ENCODE measurements at regions not wholly inside any gene's neighbourhood (a gene's known extent, or its start where the extent isn't known, plus 50 kb on each side); places are given as distances from the start of the nearest gene placed in this dataset.
A peak's percentile ranks its signal among the peaks of the same experiment; 100 is the strongest.

DNA sequence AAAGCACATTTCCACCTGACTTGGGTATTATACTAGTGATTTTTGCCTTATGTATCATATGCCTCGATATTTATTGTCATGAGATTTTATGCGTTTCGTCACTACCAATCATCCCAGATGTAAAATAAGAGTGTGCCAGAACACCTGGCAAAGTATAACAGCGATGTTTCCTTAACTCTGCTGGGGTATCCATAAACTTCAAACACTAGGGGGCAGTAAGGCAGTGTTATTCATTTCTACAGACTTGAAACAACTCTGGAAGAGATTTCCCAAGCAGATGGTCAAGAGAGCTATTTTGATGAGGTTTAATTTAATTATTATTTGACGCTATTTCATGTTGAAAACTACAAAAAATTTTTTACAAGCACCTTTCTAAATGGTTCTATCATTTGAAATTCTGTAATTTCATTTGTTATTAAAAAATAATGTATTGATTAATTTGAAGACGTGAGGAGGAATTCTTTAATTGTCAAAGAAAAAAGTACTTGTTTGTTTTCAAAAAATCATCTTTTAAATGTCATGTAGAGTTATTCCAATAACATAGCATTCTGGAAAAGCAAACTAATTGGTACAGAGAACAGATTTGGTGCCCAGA lies 388.5 kb upstream of the CTNND2 start:
- FAIRE-seq (no peak), DNase-seq (ENCODE audit: insufficient read length, low spot score) (no peak)
- TF ChIP-seq, protein P1, sequence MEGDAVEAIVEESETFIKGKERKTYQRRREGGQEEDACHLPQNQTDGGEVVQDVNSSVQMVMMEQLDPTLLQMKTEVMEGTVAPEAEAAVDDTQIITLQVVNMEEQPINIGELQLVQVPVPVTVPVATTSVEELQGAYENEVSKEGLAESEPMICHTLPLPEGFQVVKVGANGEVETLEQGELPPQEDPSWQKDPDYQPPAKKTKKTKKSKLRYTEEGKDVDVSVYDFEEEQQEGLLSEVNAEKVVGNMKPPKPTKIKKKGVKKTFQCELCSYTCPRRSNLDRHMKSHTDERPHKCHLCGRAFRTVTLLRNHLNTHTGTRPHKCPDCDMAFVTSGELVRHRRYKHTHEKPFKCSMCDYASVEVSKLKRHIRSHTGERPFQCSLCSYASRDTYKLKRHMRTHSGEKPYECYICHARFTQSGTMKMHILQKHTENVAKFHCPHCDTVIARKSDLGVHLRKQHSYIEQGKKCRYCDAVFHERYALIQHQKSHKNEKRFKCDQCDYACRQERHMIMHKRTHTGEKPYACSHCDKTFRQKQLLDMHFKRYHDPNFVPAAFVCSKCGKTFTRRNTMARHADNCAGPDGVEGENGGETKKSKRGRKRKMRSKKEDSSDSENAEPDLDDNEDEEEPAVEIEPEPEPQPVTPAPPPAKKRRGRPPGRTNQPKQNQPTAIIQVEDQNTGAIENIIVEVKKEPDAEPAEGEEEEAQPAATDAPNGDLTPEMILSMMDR (IDR thresholded peaks at IDR 0.05; ENCODE audit: insufficient read depth, missing control alignments) = peak; percentile 62

- FAIRE-seq = no peak
- DNase-seq (ENCODE audit: insufficient read length, low spot score) = no peak
- TF ChIP-seq, protein P1 (IDR thresholded peaks at IDR 0.05; ENCODE audit: insufficient read depth, missing control alignments) = no peak
Measured at GRCh38 chr5:12284604-12285003, 380.4 kb upstream of the CTNND2 start.

DNA sequence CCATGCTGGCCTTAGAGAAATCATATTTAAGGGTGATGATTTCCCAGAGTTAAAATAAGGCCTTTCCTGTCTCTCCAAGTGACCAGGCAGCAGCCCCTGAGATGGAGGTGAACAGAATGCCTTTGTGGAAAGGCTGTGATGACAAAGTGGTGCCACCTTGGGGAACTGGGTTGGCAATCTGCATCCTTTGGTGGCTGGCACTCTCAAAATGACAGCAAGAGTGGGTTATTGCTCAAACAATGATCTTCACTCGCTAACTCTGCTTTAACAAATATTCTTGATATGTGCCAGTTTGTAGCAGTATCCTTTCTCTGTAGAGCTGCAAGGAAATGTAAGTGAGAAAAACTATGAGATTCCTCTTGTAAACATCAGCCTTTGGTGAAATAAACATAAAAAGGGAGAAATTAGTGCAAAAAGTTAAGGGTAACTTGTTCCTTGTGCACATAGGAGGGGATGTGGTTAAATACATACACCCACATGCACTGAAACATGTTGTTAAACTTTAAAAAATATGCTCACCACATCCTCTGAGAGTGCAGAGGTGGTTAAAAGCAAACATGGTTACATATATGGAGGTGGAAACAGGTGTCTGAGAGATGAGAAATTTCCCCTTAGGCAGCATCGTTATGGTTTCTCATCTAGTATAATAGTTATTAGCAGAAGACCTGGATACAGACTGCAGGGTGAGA lies 373.4 kb upstream of the CTNND2 start:
- TF ChIP-seq, protein P1 (IDR thresholded peaks at IDR 0.05; ENCODE audit: insufficient read depth, missing control alignments) = no peak
- FAIRE-seq (no peak), DNase-seq (ENCODE audit: insufficient read length, low spot score) (no peak)

- TF ChIP-seq, protein P1 (IDR thresholded peaks at IDR 0.05; ENCODE audit: insufficient read depth, missing control alignments) = no peak
- no peak for FAIRE-seq
- DNase-seq (ENCODE audit: insufficient read length, low spot score) = no peak
Measured at GRCh38 chr5:12274236-12274635, 370.0 kb upstream of the CTNND2 start.

GRCh38 chr5:12272389-12272788 lies 368.1 kb upstream of the CTNND2 start:
- DNase-seq (ENCODE audit: insufficient read length, low spot score) = no peak
- TF ChIP-seq, protein P1 (IDR thresholded peaks at IDR 0.05; ENCODE audit: insufficient read depth, missing control alignments) = peak; percentile 10
- no peak for FAIRE-seq

DNA sequence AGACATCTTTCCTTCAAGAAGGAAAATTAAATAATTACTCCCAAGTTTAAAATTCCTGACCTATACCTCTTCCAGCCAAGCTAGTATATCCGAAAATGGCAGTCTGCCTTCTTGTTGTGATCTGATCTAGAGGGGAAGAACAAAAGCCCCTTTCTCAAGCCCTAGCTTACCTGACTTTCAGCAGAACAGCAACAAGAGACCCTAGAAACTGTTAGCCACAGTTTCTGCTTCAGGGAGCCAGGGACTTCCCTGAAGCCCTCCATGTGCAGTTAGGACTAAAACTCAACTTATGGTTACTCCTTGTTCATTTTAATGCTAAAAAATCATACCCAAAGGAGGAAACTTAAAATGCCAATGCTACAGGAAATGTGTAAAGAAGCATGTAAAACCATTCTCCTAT lies 366.7 kb upstream of the CTNND2 start:
- DNase-seq (ENCODE audit: insufficient read length, low spot score) = no peak
- no peak for FAIRE-seq
- TF ChIP-seq, protein P1 (IDR thresholded peaks at IDR 0.05; ENCODE audit: insufficient read depth, missing control alignments) = no peak

DNA sequence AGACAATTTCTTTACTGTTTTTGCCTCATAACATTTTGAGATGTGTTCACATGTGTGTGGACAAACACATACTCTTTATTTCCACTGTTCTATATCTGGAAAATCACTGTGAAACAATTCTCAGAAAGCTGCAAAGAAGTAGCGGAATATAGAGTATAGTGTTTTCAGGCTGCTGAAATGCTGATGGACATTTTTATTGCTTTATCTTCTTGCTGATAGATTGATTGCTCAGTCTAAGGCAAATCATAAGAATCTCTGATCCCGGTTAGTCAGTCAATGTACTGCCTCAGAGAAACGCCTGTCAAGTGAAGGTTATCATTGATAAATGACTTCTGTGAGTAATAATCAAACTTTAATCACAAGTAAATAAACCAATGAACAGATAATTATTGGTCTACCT lies 364.9 kb upstream of the CTNND2 start:
- FAIRE-seq (no peak), DNase-seq (ENCODE audit: insufficient read length, low spot score) (no peak)
- TF ChIP-seq, protein P1 (IDR thresholded peaks at IDR 0.05; ENCODE audit: insufficient read depth, missing control alignments) = no peak
